ENCODE measurements at regions not wholly inside any gene's neighbourhood (a gene's known extent, or its start where the extent isn't known, plus 50 kb on each side); places are given as distances from the start of the nearest gene placed in this dataset.

GRCh38 chr4:67286724-67287123 is 258.6 kb downstream of the CENPC start:
- FAIRE-seq (no peak), DNase-seq (ENCODE audit: low read depth, low spot score) (no peak)
- Histone ChIP-seq H3K27me3 (ENCODE audit: control insufficient read depth in 2 of 2, insufficient read depth in 2 of 2, low read length in 2 of 2) (no peaks in the 10 kb centered on the region), H2AFZ (ENCODE audit: low read depth, low read length) (no peak overlapping the region), H3K4me3 (replicated peaks in 1 of 3; ENCODE audit: insufficient read depth in 1 of 3, low read depth in 1 of 3, low read length in 3 of 3) (no peak overlapping the region), H3K9ac (replicated peaks; ENCODE audit: extremely low read depth, insufficient read depth, low read length) (no peak overlapping the region), H3K36me3 (ENCODE audit: control insufficient read depth in 2 of 2, extremely low read depth in 1 of 2, insufficient read depth in 2 of 2, low read length in 2 of 2) (no peaks in the 10 kb centered on the region), H3K79me2 (ENCODE audit: control insufficient read depth, insufficient read depth, low read length) (no peaks in the 10 kb centered on the region), H3K4me1 (ENCODE audit: control insufficient read depth, extremely low read depth, insufficient read depth, low read length) (no peaks in the 10 kb centered on the region), H3K4me2 (ENCODE audit: insufficient read depth, low read length) (no peak overlapping the region), H3K27ac (ENCODE audit: insufficient read depth, low read depth, low read length) (no peak overlapping the region), H4K20me1 (replicated peaks; ENCODE audit: control insufficient read depth, extremely low read depth, insufficient read depth, low read length) (no peaks in the 10 kb centered on the region), H3K9me3 (replicated peaks; ENCODE audit: control insufficient read depth, insufficient read depth, low read length) (no peaks in the 10 kb centered on the region), H3K9me1 (replicated peaks; ENCODE audit: control insufficient read depth, extremely low read depth, insufficient read depth, low read length) (no peaks in the 10 kb centered on the region)
- CTCF ChIA-PET, result no interaction called here
- dilution Hi-C loops (cut with MboI; ENCODE audit: extremely low pct_ligation_motif_present, low sequenced_read_pairs) (no loop called here), intact Hi-C loops (cut with micrococcal nuclease) (no loop called here)
- no TSS peak for BruUV-seq (replicated peaks)
- POLR2A ChIA-PET, result no interaction called here
- TF ChIP-seq FOS (IDR thresholded peaks at IDR 0.05; ENCODE audit: borderline replicate concordance, insufficient read depth, low read length) (no peak), GATA2 (IDR thresholded peaks at IDR 0.05; ENCODE audit: insufficient read depth, insufficient read length, low read depth, low read length) (no peak), CTCF (IDR thresholded peaks at IDR 0.05; ENCODE audit: extremely low read depth in 1 of 2, insufficient read depth in 1 of 2, low read depth in 1 of 2, low read length in 2 of 2) (no peak), EZH2 (IDR thresholded peaks at IDR 0.05; ENCODE audit: borderline replicate concordance, low read depth, low read length, severe bottlenecking) (no peak)
- TF ChIP-seq, protein P1, sequence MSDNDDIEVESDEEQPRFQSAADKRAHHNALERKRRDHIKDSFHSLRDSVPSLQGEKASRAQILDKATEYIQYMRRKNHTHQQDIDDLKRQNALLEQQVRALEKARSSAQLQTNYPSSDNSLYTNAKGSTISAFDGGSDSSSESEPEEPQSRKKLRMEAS (IDR thresholded peaks at IDR 0.05; ENCODE audit: insufficient read depth, insufficient read length), result no peak

DNA sequence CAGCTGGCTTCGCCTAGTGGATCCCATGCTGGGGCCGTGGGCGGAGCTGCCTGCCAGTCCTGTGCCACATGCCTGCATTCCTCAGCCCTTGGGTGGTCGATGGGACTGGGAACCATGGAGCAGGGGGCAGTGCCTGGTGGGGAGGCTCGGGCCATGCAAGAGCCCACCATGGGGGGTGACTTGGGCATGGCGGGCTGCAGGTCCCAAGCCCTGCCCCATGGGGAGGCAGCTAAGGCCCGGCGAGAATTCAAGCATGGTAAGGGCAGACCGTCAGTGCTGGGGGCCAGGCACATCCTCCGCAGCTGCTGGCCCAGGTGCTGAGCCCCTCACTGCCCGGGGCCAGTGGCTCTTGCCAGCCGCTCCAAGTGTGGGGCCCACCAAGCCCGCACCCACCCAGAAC is 262.6 kb downstream of the CENPC start:
- Histone ChIP-seq H3K79me2 (ENCODE audit: control insufficient read depth, insufficient read depth, low read length) (no peaks in the 10 kb centered on the region), H3K4me2 (ENCODE audit: insufficient read depth, low read length) (no peak overlapping the region), H2AFZ (ENCODE audit: low read depth, low read length) (no peak overlapping the region), H3K9me1 (replicated peaks; ENCODE audit: control insufficient read depth, extremely low read depth, insufficient read depth, low read length) (no peaks in the 10 kb centered on the region), H3K4me3 (replicated peaks in 1 of 3; ENCODE audit: insufficient read depth in 1 of 3, low read depth in 1 of 3, low read length in 3 of 3) (no peak overlapping the region), H3K36me3 (ENCODE audit: control insufficient read depth in 2 of 2, extremely low read depth in 1 of 2, insufficient read depth in 2 of 2, low read length in 2 of 2) (no peaks in the 10 kb centered on the region), H3K27me3 (ENCODE audit: control insufficient read depth in 2 of 2, insufficient read depth in 2 of 2, low read length in 2 of 2) (no peaks in the 10 kb centered on the region), H3K4me1 (ENCODE audit: control insufficient read depth, extremely low read depth, insufficient read depth, low read length) (no peaks in the 10 kb centered on the region), H3K9me3 (replicated peaks; ENCODE audit: control insufficient read depth, insufficient read depth, low read length) (no peaks in the 10 kb centered on the region), H3K27ac (ENCODE audit: insufficient read depth, low read depth, low read length) (no peak overlapping the region), H3K9ac (replicated peaks; ENCODE audit: extremely low read depth, insufficient read depth, low read length) (no peak overlapping the region), H4K20me1 (replicated peaks; ENCODE audit: control insufficient read depth, extremely low read depth, insufficient read depth, low read length) (no peaks in the 10 kb centered on the region)
- FAIRE-seq (no peak), DNase-seq (ENCODE audit: low read depth, low spot score) (no peak)
- intact Hi-C loops (cut with micrococcal nuclease) (no loop called here), dilution Hi-C loops (cut with MboI; ENCODE audit: extremely low pct_ligation_motif_present, low sequenced_read_pairs) (no loop called here)
- BruUV-seq (replicated peaks), result no TSS peak
- ChIA-PET POLR2A (no interaction called here), CTCF (no interaction called here)
- no peak for TF ChIP-seq MYC (IDR thresholded peaks at IDR 0.05; ENCODE audit: low read depth, low read length)

Data from endothelial cell of umbilical vein (primary cell).